ENCODE measurements at regions not wholly inside any gene's neighbourhood (a gene's known extent, or its start where the extent isn't known, plus 50 kb on each side); places are given as distances from the start of the nearest gene placed in this dataset.

GRCh38 chr12:97336900-97337751 lies 125.5 kb upstream of the RMST start:
- CTCF ChIA-PET: no interaction called here
- H3K9me3 ChIP-seq: no peaks in the 10 kb centered on the region
- H4K20me1 ChIP-seq (ENCODE audit: insufficient read depth): no peaks in the 10 kb centered on the region
- no peaks in the 10 kb centered on the region for H3F3A ChIP-seq (replicated peaks; ENCODE audit: insufficient read depth)
- H3K36me3 ChIP-seq (replicated peaks in 1 of 2; ENCODE audit: control insufficient read depth in 1 of 2, insufficient read depth in 2 of 2, low read length in 1 of 2): no peaks in the 10 kb centered on the region
- no peaks in the 10 kb centered on the region for H3K79me2 ChIP-seq (ENCODE audit: insufficient read depth)
- H3K27me3 ChIP-seq (ENCODE audit: insufficient read depth): no peaks in the 10 kb centered on the region
- no peak overlapping the region for H2AFZ ChIP-seq (ENCODE audit: low read depth)
- DNase-seq: no peak
- H3K9me2 ChIP-seq: no peaks in the 10 kb centered on the region
- no peak overlapping the region for H3K4me3 ChIP-seq (ENCODE audit: low read depth in 2 of 2, low read length in 1 of 2)
- POLR2A ChIA-PET: no interaction called here
- TF ChIP-seq POLR2AphosphoS5 (IDR thresholded peaks at IDR 0.05; ENCODE audit: low read depth, low read length): no peak
- no peak for TF ChIP-seq FOXM1 (IDR thresholded peaks at IDR 0.05; ENCODE audit: low read depth)
- no peak for TF ChIP-seq CTCF (IDR thresholded peaks at IDR 0.05)
- TF ChIP-seq GATA2 (CRISPR knock-in tag; IDR thresholded peaks at IDR 0.05): no peak
- TF ChIP-seq EZH2phosphoT487 (IDR thresholded peaks at IDR 0.05; ENCODE audit: borderline replicate concordance, low read depth): no peak
- TF ChIP-seq MEF2A (IDR thresholded peaks at IDR 0.05; ENCODE audit: borderline replicate concordance, low read depth): no peak
- TF ChIP-seq TCF12 (IDR thresholded peaks at IDR 0.05): no peak
- TF ChIP-seq SMC3 (IDR thresholded peaks at IDR 0.05; ENCODE audit: low read depth, low read length): no peak
- no peaks in the 10 kb centered on the region for H3K4me1 ChIP-seq (ENCODE audit: control insufficient read depth in 1 of 2, insufficient read depth in 2 of 2, low read depth in 1 of 2, low read length in 1 of 2)
- H3K27ac ChIP-seq (ENCODE audit: low read depth in 2 of 2, low read length in 1 of 2): no peak overlapping the region
- H3K4me2 ChIP-seq: no peak overlapping the region
- 13% methylated on average over 7 of the region's 7 CpGs for WGBS (ENCODE audit: low lambda C conversion rate)
- no peak overlapping the region for H3K9ac ChIP-seq

- no peaks in the 10 kb centered on the region for H3K27me3 ChIP-seq (ENCODE audit: insufficient read depth)
- no peaks in the 10 kb centered on the region for H4K20me1 ChIP-seq (ENCODE audit: insufficient read depth)
- no peak overlapping the region for H3K4me2 ChIP-seq
- no peak for TF ChIP-seq USF2 (IDR thresholded peaks at IDR 0.05; ENCODE audit: borderline replicate concordance, low read depth, low read length)
- TF ChIP-seq SIN3A (IDR thresholded peaks at IDR 0.05; ENCODE audit: borderline replicate concordance, low read depth, low read length): no peak
- CTCF ChIA-PET: interaction anchor here (0.9 kb wide), 1 partner anchor 62 kb away, joined by 3 read pairs; no protein-coding TSS in a partner anchor
- no peaks in the 10 kb centered on the region for H3K9me2 ChIP-seq
- no peak for DNase-seq
- no peaks in the 10 kb centered on the region for H3K9me3 ChIP-seq
- H3F3A ChIP-seq (replicated peaks; ENCODE audit: insufficient read depth): no peaks in the 10 kb centered on the region
- no peaks in the 10 kb centered on the region for H3K36me3 ChIP-seq (replicated peaks in 1 of 2; ENCODE audit: control insufficient read depth in 1 of 2, insufficient read depth in 2 of 2, low read length in 1 of 2)
- POLR2A ChIA-PET: no interaction called here
- H3K27ac ChIP-seq (ENCODE audit: low read depth in 2 of 2, low read length in 1 of 2): no peak overlapping the region
- no peak overlapping the region for H3K4me3 ChIP-seq (ENCODE audit: low read depth in 2 of 2, low read length in 1 of 2)
- no peak overlapping the region for H3K9ac ChIP-seq
- H3K79me2 ChIP-seq (ENCODE audit: insufficient read depth): no peaks in the 10 kb centered on the region
- no peaks in the 10 kb centered on the region for H3K4me1 ChIP-seq (ENCODE audit: control insufficient read depth in 1 of 2, insufficient read depth in 2 of 2, low read depth in 1 of 2, low read length in 1 of 2)
- 0% methylated on average over 1 of the region's 1 CpG for WGBS (ENCODE audit: low lambda C conversion rate)
- H2AFZ ChIP-seq (ENCODE audit: low read depth): no peak overlapping the region
Measured at GRCh38 chr12:97342130-97342529, 120.5 kb upstream of the RMST start.
